K562 (cell line): ENCODE measurements at regions not wholly inside any gene's neighbourhood (a gene's known extent, or its start where the extent isn't known, plus 50 kb on each side); places are given as distances from the start of the nearest gene placed in this dataset.
"Not testable (repeated sequence)": the region's sequence is repeated elsewhere in the genome, so short reads cannot be mapped to it uniquely, and the experiment has no call there.

Experiments
- BHLHE40 ChIP-seq: IDR thresholded peaks from 2 replicates; pipeline ENCODE4 v1.6.1; 2011; ENCODE audit warnings: low read length, improper control_type of control experiment
- CEBPB ChIP-seq: fragments of 450-650 bp; IDR thresholded peaks from 2 replicates; pipeline ENCODE4 v1.6.1; 2016; ENCODE audit warnings: missing genetic modification characterization, missing compliant biosample characterization
- CTCF ChIP-seq, 3 experiments: IDR thresholded peaks in 2 of 3; conservative IDR thresholded peaks in 1 of 3; 2 replicates each; pipeline ENCODE4 v1.5.1; 2011 to 2012; ENCODE audit warnings: low read length in 3 of 3, mild to moderate bottlenecking in 3 of 3, control low read depth in 2 of 3, improper control_type of control experiment in 1 of 3, inconsistent platforms in 1 of 3, low read depth in 1 of 3, mixed read lengths in 1 of 3, moderate library complexity in 1 of 3; ENCODE audit not compliant: insufficient read depth in 2 of 3
- ERF ChIP-seq: fragments of 450-650 bp; formaldehyde crosslinking; IDR thresholded peaks from 2 replicates; pipeline ENCODE4 v1.4.0; 2020; ENCODE audit warnings: mild to moderate bottlenecking, mixed read lengths
- MAFF ChIP-seq: IDR thresholded peaks from 2 replicates; pipeline ENCODE4 v1.6.1; 2012; ENCODE audit warnings: low read length, improper control_type of control experiment
- MYNN ChIP-seq, 2 experiments: sonication (generic); formaldehyde crosslinking in 1 of 2; IDR thresholded peaks; 2 replicates each; pipeline versions ENCODE4 v1.5.0 to v1.6.1; 2016 to 2020; ENCODE audit warnings: antibody characterized with exemption in 1 of 2, missing genetic modification reagents in 1 of 2
- PML ChIP-seq: IDR thresholded peaks from 2 replicates; pipeline ENCODE4 v1.6.1; 2012; ENCODE audit warnings: low read length, inconsistent platforms
- RAD21 ChIP-seq, 2 experiments: fragments of 250-450 bp in 1 of 2; fragments of 450-650 bp in 1 of 2; sonication (Bioruptor Pico) in 1 of 2; formaldehyde crosslinking in 1 of 2; IDR thresholded peaks in 1 of 2; conservative IDR thresholded peaks in 1 of 2; 2 replicates each; pipeline versions ENCODE4 v1.4.0 to v1.8.0; 2020 to 2022; ENCODE audit warnings: mild to moderate bottlenecking in 2 of 2, moderate library complexity in 1 of 2
- REST ChIP-seq, 2 experiments: fragments of 450-650 bp; formaldehyde crosslinking in 1 of 2; IDR thresholded peaks; 2 replicates each; pipeline versions ENCODE4 v1.4.0 to v1.6.1; 2014 to 2020; ENCODE audit warnings: mild to moderate bottlenecking in 2 of 2, borderline replicate concordance in 1 of 2, low read depth in 1 of 2
- SP2 ChIP-seq: IDR thresholded peaks from 2 replicates; pipeline ENCODE4 v1.6.1; 2011; ENCODE audit warnings: mild to moderate bottlenecking, low read depth, low read length, moderate library complexity; ENCODE audit not compliant: poor library complexity, severe bottlenecking; ENCODE audit errors: extremely low read depth
- ZNF408 ChIP-seq: fragments of 250-450 bp; sonication (Bioruptor Pico); IDR thresholded peaks from 2 replicates; pipeline ENCODE4 v1.4.0; 2020; ENCODE audit warnings: low read depth, mild to moderate bottlenecking, moderate library complexity
- ZNF639 ChIP-seq, 2 experiments: fragments of 200-800 bp in 1 of 2; sonication (Bioruptor generic) in 1 of 2; sonication (generic) in 1 of 2; formaldehyde crosslinking in 1 of 2; IDR thresholded peaks in 1 of 2; conservative IDR thresholded peaks in 1 of 2; 2 replicates each; pipeline versions ENCODE4 v1.5.0 to v1.6.1; 2016 to 2020; ENCODE audit warnings: missing compliant biosample characterization in 1 of 2, missing genetic modification characterization in 1 of 2, missing genetic modification reagents in 1 of 2
- ZNF830 ChIP-seq: fragments of 250-450 bp; sonication (Bioruptor Pico); IDR thresholded peaks from 2 replicates; pipeline ENCODE4 v1.5.0; 2021; ENCODE audit warnings: mild to moderate bottlenecking

- TF ChIP-seq SP2; ZNF830 (CRISPR knock-in tag); MYNN (IDR thresholded peaks at IDR 0.05); MYNN (CRISPR knock-in tag; IDR thresholded peaks at IDR 0.05); REST (IDR thresholded peaks at IDR 0.05; ENCODE audit: borderline replicate concordance); REST (CRISPR knock-in tag; IDR thresholded peaks at IDR 0.05; ENCODE audit: low read depth); ZNF639 (CRISPR knock-in tag; conservative IDR thresholded peaks at IDR 0.05 in 1 of 2, IDR thresholded peaks at IDR 0.05 in 1 of 2); CTCF (IDR thresholded peaks at IDR 0.05 in 2 of 3, conservative IDR thresholded peaks at IDR 0.05 in 1 of 3; ENCODE audit: insufficient read depth in 2 of 3, low read depth in 1 of 3, low read length in 3 of 3); ZNF408 (CRISPR knock-in tag); RAD21 (CRISPR knock-in tag; conservative IDR thresholded peaks at IDR 0.05 in 1 of 2, IDR thresholded peaks at IDR 0.05 in 1 of 2); MAFF; PML; ERF (CRISPR knock-in tag); CEBPB (tag); BHLHE40: not testable (repeated sequence)
These were observed 267.2 kb upstream of the PLCXD1 start for GRCh38 chrX:13821-14443.
